ENCODE measurements at regions not wholly inside any gene's neighbourhood (a gene's known extent, or its start where the extent isn't known, plus 50 kb on each side); places are given as distances from the start of the nearest gene placed in this dataset.

DNA sequence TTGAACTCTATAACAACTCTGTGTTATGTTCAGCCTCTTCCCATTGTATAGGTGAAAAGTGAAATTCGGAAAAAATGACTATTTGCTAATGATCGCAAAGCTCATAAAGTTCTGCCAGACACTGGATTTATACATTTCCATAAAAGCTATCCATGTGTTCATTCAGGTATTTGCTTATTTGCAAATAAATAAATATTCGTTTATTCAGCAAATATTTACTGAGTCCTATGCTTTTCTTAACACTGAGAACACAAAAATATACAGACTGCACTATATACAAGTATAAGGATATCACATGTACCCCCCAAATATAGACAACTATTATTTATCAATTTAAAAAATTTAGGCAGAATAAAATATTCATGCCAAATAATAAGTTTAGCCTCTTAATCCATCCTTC is 63.2 kb upstream of the ATP8B1 start:
- no peak for DNase-seq

- no peak for DNase-seq
Measured at GRCh38 chr18:57864615-57865121, 61.6 kb upstream of the ATP8B1 start.

GRCh38 chr18:57863706-57864105 is 60.6 kb upstream of the ATP8B1 start:
- DNase-seq, result no peak

DNA sequence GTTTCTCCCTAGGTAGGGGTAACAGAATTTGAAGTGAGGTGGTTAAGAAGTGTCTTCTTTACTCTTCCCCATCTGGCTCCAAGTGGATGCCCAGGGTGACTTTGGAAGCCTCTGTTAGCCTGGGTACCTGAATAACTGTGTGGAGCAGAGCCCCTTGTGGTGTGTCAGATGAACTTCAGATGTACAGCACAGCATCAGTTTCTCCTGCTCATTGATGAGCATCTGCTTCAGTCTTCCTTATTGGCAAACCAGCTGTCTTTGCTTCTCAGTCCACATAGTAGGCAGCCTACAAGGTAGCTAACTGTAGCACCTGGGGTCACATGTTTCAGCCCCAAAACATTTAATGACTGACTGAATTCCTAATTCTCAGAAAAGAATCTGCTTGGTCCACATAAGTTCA is 56.2 kb upstream of the ATP8B1 start:
- DNase-seq, result peak; percentile 63

- no peak for DNase-seq
Measured at GRCh38 chr18:57856557-57857280, 53.6 kb upstream of the ATP8B1 start.

- no peak for DNase-seq
Measured at GRCh38 chr18:57856128-57856527, 53.0 kb upstream of the ATP8B1 start.

GRCh38 chr18:57855551-57855950 is 52.4 kb upstream of the ATP8B1 start:
- no peak for DNase-seq

- DNase-seq, result no peak
Measured at GRCh38 chr18:57854726-57855125, 51.6 kb upstream of the ATP8B1 start.

GRCh38 chr18:57853864-57854263 is 50.7 kb upstream of the ATP8B1 start:
- DNase-seq, result no peak

- no peak for DNase-seq
Measured at GRCh38 chr18:57853133-57853532, 50.0 kb upstream of the ATP8B1 start.
